NB4 (cell line): ENCODE measurements at regions not wholly inside any gene's neighbourhood (a gene's known extent, or its start where the extent isn't known, plus 50 kb on each side); places are given as distances from the start of the nearest gene placed in this dataset.

Experiments used
- DNase-seq: peaks from one replicate; pipeline ENCODE4 v3.0.0; 2010; ENCODE audit warnings: low read depth
- H3K4me3 ChIP-seq: one replicate; pipeline ENCODE4 v1.5.1; 2011; ENCODE audit warnings: mild to moderate bottlenecking, low read depth, low read length, moderate library complexity
- CTCF ChIP-seq: IDR thresholded peaks from one replicate; pipeline ENCODE4 v1.5.1; 2012; ENCODE audit warnings: low read depth, low read length
- MYC ChIP-seq: IDR thresholded peaks from 2 replicates; pipeline ENCODE4 v1.6.1; 2011; ENCODE audit warnings: low read depth, low read length
- POLR2A ChIP-seq: IDR thresholded peaks from 2 replicates; pipeline ENCODE4 v1.6.1; 2011; ENCODE audit warnings: mild to moderate bottlenecking; ENCODE audit not compliant: insufficient read length; ENCODE audit errors: extremely low read depth
- TF ChIP-seq, protein P1 (sequence below): IDR thresholded peaks from 2 replicates; pipeline ENCODE4 v1.6.1; 2011; ENCODE audit warnings: low read depth, low read length

- H3K4me3 ChIP-seq = no peak overlapping the region
- TF ChIP-seq CTCF (no peak), MYC (no peak), POLR2A (no peak)
- TF ChIP-seq, protein P1, sequence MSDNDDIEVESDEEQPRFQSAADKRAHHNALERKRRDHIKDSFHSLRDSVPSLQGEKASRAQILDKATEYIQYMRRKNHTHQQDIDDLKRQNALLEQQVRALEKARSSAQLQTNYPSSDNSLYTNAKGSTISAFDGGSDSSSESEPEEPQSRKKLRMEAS = no peak
- peak; percentile 43 for DNase-seq
Measured at GRCh38 chr1:37415611-37416244, 58.7 kb upstream of the ZC3H12A start.

GRCh38 chr1:37420456-37420855 lies 53.9 kb upstream of the ZC3H12A start:
- H3K4me3 ChIP-seq = no peak overlapping the region
- TF ChIP-seq MYC (no peak), CTCF (no peak), POLR2A (no peak)
- TF ChIP-seq, protein P1 = no peak
- no peak for DNase-seq

DNA sequence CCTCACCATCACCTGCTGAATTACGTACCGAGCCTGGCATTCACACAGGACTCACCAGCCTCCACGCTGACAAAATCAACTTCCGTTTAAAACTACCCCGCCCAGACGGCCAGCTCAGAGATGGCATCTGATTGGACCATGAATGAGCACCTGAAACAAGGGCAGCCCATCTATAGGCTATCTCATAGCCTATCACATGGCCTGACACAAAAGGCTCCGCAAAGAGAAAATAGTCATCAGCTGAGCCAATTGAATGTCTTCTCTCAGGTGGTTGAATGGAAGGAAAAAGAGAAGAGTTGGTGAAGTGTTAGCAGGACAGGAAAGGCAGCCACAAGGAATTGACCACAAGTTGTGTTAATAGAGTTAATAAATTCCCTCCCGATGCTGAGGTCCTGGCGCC lies 50.6 kb upstream of the ZC3H12A start:
- peak; percentile 42 for DNase-seq
- TF ChIP-seq, protein P1 = no peak
- TF ChIP-seq POLR2A (no peak), CTCF (no peak), MYC (no peak)
- H3K4me3 ChIP-seq = no peak overlapping the region

GRCh38 chr1:37424523-37424922 lies 49.9 kb upstream of the ZC3H12A start:
- no peak overlapping the region for H3K4me3 ChIP-seq
- no peak for DNase-seq
- no peak for TF ChIP-seq MYC
- no peak for TF ChIP-seq POLR2A
- no peak for TF ChIP-seq CTCF
- TF ChIP-seq, protein P1 = no peak
